Neural cell (in vitro differentiated cells): ENCODE measurements at regions not wholly inside any gene's neighbourhood (a gene's known extent, or its start where the extent isn't known, plus 50 kb on each side); places are given as distances from the start of the nearest gene placed in this dataset.

Source experiments
- H2AFZ ChIP-seq: fragments of 200-600, 300-800 bp; sonication (generic), shearing (Covaris generic); 2 replicates; pipeline ENCODE4 v1.6.0; 2014; ENCODE audit warnings: low read depth, mild to moderate bottlenecking, antibody characterized with exemption, low read length, moderate library complexity
- H3F3A ChIP-seq: fragments of 200-600 bp; shearing (Covaris generic); 2 replicates; pipeline ENCODE4 v1.6.1; 2016; ENCODE audit warnings: mild to moderate bottlenecking, moderate library complexity, mixed read lengths, antibody characterized with exemption, low read length; ENCODE audit not compliant: insufficient read depth, poor library complexity, severe bottlenecking
- H3K27ac ChIP-seq: fragments of 200-600, 300-800 bp; sonication (generic), shearing (Covaris generic); 2 replicates; pipeline ENCODE4 v1.5.1; 2014; ENCODE audit warnings: mild to moderate bottlenecking, low read length, moderate library complexity
- H3K27me3 ChIP-seq: fragments of 300-800, 200-600 bp; sonication (generic), shearing (Covaris generic); 2 replicates; pipeline ENCODE4 v1.6.0; 2014; ENCODE audit warnings: mild to moderate bottlenecking, low read depth, low read length, moderate library complexity; ENCODE audit not compliant: insufficient read depth
- H3K36me3 ChIP-seq: fragments of 300-800, 200-600 bp; sonication (generic), shearing (Covaris generic); 2 replicates; pipeline ENCODE4 v1.5.1; 2014; ENCODE audit warnings: mild to moderate bottlenecking, antibody characterized with exemption, low read length, moderate library complexity; ENCODE audit not compliant: insufficient read depth
- H3K4me2 ChIP-seq: fragments of 300-800, 200-600 bp; sonication (generic), shearing (Covaris generic); 2 replicates; pipeline ENCODE4 v1.6.0; 2014; ENCODE audit warnings: mild to moderate bottlenecking, low read length
- H3K4me3 ChIP-seq: fragments of 300-800, 200-600 bp; sonication (generic), shearing (Covaris generic); 2 replicates; pipeline ENCODE4 v1.5.1; 2014; ENCODE audit warnings: mild to moderate bottlenecking, low read length, moderate library complexity
- H3K79me2 ChIP-seq: fragments of 200-600 bp; shearing (Covaris generic); replicated peaks from 2 replicates; pipeline ENCODE4 v1.6.0; 2014; ENCODE audit warnings: mild to moderate bottlenecking, low read length, moderate library complexity; ENCODE audit not compliant: insufficient read depth
- H3K9ac ChIP-seq: fragments of 300-800, 200-600 bp; sonication (generic), shearing (Covaris generic); 2 replicates; pipeline ENCODE4 v1.6.1; 2016; ENCODE audit warnings: mild to moderate bottlenecking, low read length, mixed read lengths
- H3K9me2 ChIP-seq: fragments of 200-600 bp; shearing (Covaris generic); 2 replicates; pipeline ENCODE4 v1.6.1; 2016; ENCODE audit warnings: mild to moderate bottlenecking, low read length, mixed read lengths; ENCODE audit not compliant: insufficient read depth
- H3K9me3 ChIP-seq: fragments of 200-600, 300-800 bp; sonication (generic), shearing (Covaris generic); 2 replicates; pipeline ENCODE4 v1.6.1; 2016; ENCODE audit warnings: mild to moderate bottlenecking, mixed run types, low read length, moderate library complexity, mixed read lengths
- H4K20me1 ChIP-seq: fragments of 200-600 bp; shearing (Covaris generic); 2 replicates; pipeline ENCODE4 v1.6.1; 2016; ENCODE audit warnings: mild to moderate bottlenecking, mixed run types; ENCODE audit not compliant: insufficient read depth
- EP300 ChIP-seq: fragments of 450-650 bp; conservative IDR thresholded peaks from 2 replicates; pipeline ENCODE4 v1.6.1; 2014; ENCODE audit warnings: antibody characterized with exemption, mild to moderate bottlenecking, moderate library complexity; ENCODE audit not compliant: poor library complexity, severe bottlenecking
- EZH2 ChIP-seq: fragments of 200-600, 300-800 bp; shearing (Covaris generic), sonication (generic); IDR thresholded peaks from 2 replicates; pipeline ENCODE4 v1.6.1; 2014; ENCODE audit warnings: antibody characterized with exemption, low read length, borderline replicate concordance, mild to moderate bottlenecking; ENCODE audit not compliant: insufficient read depth, poor library complexity, severe bottlenecking
- MXI1 ChIP-seq: fragments of 450-650 bp; conservative IDR thresholded peaks from 2 replicates; pipeline ENCODE4 v1.6.1; 2014; ENCODE audit warnings: antibody characterized with exemption, mild to moderate bottlenecking; ENCODE audit not compliant: poor library complexity, severe bottlenecking
- POLR2AphosphoS5 ChIP-seq: IDR thresholded peaks from 2 replicates; pipeline ENCODE4 v1.6.1; 2012
- RAD21 ChIP-seq: fragments of 450-650 bp; conservative IDR thresholded peaks from 2 replicates; pipeline ENCODE4 v1.6.1; 2014; ENCODE audit warnings: antibody characterized with exemption, mild to moderate bottlenecking, moderate library complexity
- SMC3 ChIP-seq: fragments of 450-650 bp; conservative IDR thresholded peaks from 2 replicates; pipeline ENCODE4 v1.6.1; 2014; ENCODE audit warnings: antibody characterized with exemption, mild to moderate bottlenecking, moderate library complexity; ENCODE audit not compliant: poor library complexity
- TAF1 ChIP-seq: IDR thresholded peaks from 2 replicates; pipeline ENCODE4 v1.6.1; 2012; ENCODE audit warnings: low read depth
- TF ChIP-seq, protein P1 (sequence below): IDR thresholded peaks from 2 replicates; pipeline ENCODE4 v1.6.1; 2012; ENCODE audit warnings: borderline replicate concordance
- TF ChIP-seq, protein P2 (sequence below): fragments of 450-650 bp; IDR thresholded peaks from 2 replicates; pipeline ENCODE4 v1.5.1; 2014; ENCODE audit warnings: antibody characterized with exemption, mild to moderate bottlenecking, moderate library complexity; ENCODE audit not compliant: poor library complexity, severe bottlenecking

DNA sequence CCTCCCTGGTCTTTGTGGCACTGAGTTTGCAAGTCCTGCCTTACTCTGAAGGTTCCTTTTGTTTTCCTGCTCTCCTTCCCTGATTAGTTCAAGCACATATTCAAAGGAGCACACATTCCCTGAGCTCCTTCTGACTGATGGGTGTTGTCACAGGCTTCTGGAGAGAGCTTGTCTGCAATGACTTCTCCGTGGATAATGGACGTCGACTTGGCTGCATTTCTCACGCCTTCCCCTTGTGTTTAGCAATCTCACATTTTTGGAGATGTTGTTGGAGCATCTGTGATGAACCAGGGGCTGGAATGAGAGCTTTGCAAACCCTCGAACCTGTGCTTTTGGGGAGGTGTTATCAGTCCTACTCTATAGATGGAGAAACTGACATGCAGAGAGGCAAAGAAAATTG, 375.4 kb upstream of the PROK2 start:
- H3K27ac ChIP-seq, result no peak overlapping the region
- H4K20me1 ChIP-seq, result no peaks in the 10 kb centered on the region
- H3K9ac ChIP-seq, result no peak overlapping the region
- no peaks in the 10 kb centered on the region for H3K27me3 ChIP-seq
- no peak overlapping the region for H3K4me2 ChIP-seq
- no peak overlapping the region for H2AFZ ChIP-seq
- H3K9me2 ChIP-seq, result no peaks in the 10 kb centered on the region
- no peaks in the 10 kb centered on the region for H3K79me2 ChIP-seq
- no peak overlapping the region for H3K4me3 ChIP-seq
- no peaks in the 10 kb centered on the region for H3K9me3 ChIP-seq
- no peak for TF ChIP-seq MXI1
- H3F3A ChIP-seq, result no peaks in the 10 kb centered on the region
- no peaks in the 10 kb centered on the region for H3K36me3 ChIP-seq

DNA sequence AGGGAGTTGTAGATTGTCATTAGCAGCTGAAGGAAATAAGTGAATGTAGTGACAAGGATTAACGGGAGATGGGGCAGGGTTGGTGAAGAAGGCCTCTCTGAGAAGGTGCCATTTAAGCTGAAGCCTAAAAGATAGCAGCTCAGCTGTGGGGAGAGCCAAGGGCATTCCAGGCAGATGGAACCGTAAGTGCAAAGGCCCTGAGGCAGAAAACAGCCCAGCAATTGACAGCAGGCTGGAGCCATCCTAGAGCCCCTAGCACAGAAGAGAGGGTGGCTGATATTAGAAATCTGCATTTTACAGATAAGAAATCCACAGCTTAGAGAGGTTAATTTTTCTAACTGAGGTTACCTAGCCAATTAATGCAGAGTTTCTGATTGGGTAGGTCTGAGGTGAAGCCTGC, 374.5 kb upstream of the PROK2 start:
- Histone ChIP-seq H3K4me2 (no peak overlapping the region), H3K4me3 (no peak overlapping the region)

More for the DNA sequence above, 374.5 kb upstream of the PROK2 start:
- Histone ChIP-seq H3K27ac (no peak overlapping the region), H3K36me3 (no peaks in the 10 kb centered on the region), H3F3A (no peaks in the 10 kb centered on the region), H2AFZ (no peak overlapping the region), H3K27me3 (no peaks in the 10 kb centered on the region), H3K9me3 (no peaks in the 10 kb centered on the region), H3K9ac (no peak overlapping the region), H3K79me2 (no peaks in the 10 kb centered on the region), H3K9me2 (no peaks in the 10 kb centered on the region), H4K20me1 (no peaks in the 10 kb centered on the region)
- no peak for TF ChIP-seq POLR2AphosphoS5
- TF ChIP-seq, protein P1, sequence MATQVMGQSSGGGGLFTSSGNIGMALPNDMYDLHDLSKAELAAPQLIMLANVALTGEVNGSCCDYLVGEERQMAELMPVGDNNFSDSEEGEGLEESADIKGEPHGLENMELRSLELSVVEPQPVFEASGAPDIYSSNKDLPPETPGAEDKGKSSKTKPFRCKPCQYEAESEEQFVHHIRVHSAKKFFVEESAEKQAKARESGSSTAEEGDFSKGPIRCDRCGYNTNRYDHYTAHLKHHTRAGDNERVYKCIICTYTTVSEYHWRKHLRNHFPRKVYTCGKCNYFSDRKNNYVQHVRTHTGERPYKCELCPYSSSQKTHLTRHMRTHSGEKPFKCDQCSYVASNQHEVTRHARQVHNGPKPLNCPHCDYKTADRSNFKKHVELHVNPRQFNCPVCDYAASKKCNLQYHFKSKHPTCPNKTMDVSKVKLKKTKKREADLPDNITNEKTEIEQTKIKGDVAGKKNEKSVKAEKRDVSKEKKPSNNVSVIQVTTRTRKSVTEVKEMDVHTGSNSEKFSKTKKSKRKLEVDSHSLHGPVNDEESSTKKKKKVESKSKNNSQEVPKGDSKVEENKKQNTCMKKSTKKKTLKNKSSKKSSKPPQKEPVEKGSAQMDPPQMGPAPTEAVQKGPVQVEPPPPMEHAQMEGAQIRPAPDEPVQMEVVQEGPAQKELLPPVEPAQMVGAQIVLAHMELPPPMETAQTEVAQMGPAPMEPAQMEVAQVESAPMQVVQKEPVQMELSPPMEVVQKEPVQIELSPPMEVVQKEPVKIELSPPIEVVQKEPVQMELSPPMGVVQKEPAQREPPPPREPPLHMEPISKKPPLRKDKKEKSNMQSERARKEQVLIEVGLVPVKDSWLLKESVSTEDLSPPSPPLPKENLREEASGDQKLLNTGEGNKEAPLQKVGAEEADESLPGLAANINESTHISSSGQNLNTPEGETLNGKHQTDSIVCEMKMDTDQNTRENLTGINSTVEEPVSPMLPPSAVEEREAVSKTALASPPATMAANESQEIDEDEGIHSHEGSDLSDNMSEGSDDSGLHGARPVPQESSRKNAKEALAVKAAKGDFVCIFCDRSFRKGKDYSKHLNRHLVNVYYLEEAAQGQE, result no peak
- no peak for TF ChIP-seq EZH2
- TF ChIP-seq MXI1, result no peak
- TF ChIP-seq, protein P2, sequence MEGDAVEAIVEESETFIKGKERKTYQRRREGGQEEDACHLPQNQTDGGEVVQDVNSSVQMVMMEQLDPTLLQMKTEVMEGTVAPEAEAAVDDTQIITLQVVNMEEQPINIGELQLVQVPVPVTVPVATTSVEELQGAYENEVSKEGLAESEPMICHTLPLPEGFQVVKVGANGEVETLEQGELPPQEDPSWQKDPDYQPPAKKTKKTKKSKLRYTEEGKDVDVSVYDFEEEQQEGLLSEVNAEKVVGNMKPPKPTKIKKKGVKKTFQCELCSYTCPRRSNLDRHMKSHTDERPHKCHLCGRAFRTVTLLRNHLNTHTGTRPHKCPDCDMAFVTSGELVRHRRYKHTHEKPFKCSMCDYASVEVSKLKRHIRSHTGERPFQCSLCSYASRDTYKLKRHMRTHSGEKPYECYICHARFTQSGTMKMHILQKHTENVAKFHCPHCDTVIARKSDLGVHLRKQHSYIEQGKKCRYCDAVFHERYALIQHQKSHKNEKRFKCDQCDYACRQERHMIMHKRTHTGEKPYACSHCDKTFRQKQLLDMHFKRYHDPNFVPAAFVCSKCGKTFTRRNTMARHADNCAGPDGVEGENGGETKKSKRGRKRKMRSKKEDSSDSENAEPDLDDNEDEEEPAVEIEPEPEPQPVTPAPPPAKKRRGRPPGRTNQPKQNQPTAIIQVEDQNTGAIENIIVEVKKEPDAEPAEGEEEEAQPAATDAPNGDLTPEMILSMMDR, result no peak
- TF ChIP-seq EP300, result no peak
- no peak for TF ChIP-seq RAD21
- no peak for TF ChIP-seq SMC3
- no peak for TF ChIP-seq TAF1
